ENCODE measurements at regions not wholly inside any gene's neighbourhood (a gene's known extent, or its start where the extent isn't known, plus 50 kb on each side); places are given as distances from the start of the nearest gene placed in this dataset.

DNA sequence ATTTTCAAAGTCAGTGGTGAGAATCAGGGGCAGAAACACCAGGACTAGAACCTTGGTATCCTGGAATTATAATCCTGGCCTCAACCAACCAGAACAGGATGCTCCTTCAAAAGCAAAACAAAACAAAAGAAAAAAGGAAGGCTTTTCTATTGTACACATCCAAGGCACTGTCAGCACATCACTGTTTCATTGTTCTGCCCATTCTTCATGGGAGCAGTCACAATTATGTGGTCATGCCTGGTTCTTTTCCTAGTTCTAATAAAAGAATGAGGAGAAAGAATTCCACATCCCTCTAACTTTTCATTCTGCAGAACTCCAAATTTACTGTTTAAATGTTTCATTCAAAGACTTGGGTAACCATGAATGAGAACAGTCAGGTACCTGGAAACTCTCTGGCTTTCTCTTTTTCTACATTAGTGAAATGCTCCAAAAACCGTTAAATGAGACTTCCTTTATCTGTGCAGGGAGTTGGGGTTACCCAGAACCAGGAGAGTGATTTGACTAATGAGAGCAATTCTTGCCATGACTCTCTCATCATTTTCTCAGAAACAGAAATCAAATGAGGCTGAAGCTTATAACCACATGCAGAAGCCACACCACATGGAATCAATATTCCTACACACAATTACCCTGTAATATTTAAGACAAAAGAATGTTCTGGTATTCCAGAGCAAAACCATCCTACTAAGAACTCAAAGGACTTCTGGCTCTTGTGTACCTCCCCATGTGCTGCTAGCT is 110.9 kb upstream of the CCDC150 start:
- no peak overlapping the region for H3K9ac ChIP-seq (ENCODE audit: low read length)
- no peak overlapping the region for H3K4me2 ChIP-seq (ENCODE audit: low read length)
- no peaks in the 10 kb centered on the region for H3K4me1 ChIP-seq (ENCODE audit: control insufficient read depth in 1 of 2, insufficient read depth in 2 of 2, low read length in 2 of 2)
- H3K4me3 ChIP-seq (replicated peaks in 1 of 2; ENCODE audit: low read depth in 1 of 2, low read length in 2 of 2) = no peak overlapping the region
- RAD21 ChIA-PET (ENCODE audit: low non-redundant PET in 1 of 2, low total read pairs in 2 of 2, uncharacterized antibody in 2 of 2, unreplicated experiment in 2 of 2) = no interaction called here
- POLR2A ChIA-PET = no interaction called here
- no peaks in the 10 kb centered on the region for H3K36me3 ChIP-seq (ENCODE audit: control insufficient read depth in 1 of 2, insufficient read depth in 2 of 2, low read length in 2 of 2)
- DNase-seq (ENCODE audit: low read depth, low spot score) = no peak
- TF ChIP-seq, protein P1, sequence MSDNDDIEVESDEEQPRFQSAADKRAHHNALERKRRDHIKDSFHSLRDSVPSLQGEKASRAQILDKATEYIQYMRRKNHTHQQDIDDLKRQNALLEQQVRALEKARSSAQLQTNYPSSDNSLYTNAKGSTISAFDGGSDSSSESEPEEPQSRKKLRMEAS (IDR thresholded peaks at IDR 0.05) = no peak
- TF ChIP-seq SP1 (IDR thresholded peaks at IDR 0.05; ENCODE audit: low read depth) (no peak), EZH2phosphoT487 (IDR thresholded peaks at IDR 0.05; ENCODE audit: borderline replicate concordance) (no peak), SIN3A (IDR thresholded peaks at IDR 0.05; ENCODE audit: low read depth) (no peak), FOSL1 (IDR thresholded peaks at IDR 0.05; ENCODE audit: low read depth) (no peak), EGR1 (IDR thresholded peaks at IDR 0.05; ENCODE audit: low read depth) (no peak)
- TF ChIP-seq, protein P2, sequence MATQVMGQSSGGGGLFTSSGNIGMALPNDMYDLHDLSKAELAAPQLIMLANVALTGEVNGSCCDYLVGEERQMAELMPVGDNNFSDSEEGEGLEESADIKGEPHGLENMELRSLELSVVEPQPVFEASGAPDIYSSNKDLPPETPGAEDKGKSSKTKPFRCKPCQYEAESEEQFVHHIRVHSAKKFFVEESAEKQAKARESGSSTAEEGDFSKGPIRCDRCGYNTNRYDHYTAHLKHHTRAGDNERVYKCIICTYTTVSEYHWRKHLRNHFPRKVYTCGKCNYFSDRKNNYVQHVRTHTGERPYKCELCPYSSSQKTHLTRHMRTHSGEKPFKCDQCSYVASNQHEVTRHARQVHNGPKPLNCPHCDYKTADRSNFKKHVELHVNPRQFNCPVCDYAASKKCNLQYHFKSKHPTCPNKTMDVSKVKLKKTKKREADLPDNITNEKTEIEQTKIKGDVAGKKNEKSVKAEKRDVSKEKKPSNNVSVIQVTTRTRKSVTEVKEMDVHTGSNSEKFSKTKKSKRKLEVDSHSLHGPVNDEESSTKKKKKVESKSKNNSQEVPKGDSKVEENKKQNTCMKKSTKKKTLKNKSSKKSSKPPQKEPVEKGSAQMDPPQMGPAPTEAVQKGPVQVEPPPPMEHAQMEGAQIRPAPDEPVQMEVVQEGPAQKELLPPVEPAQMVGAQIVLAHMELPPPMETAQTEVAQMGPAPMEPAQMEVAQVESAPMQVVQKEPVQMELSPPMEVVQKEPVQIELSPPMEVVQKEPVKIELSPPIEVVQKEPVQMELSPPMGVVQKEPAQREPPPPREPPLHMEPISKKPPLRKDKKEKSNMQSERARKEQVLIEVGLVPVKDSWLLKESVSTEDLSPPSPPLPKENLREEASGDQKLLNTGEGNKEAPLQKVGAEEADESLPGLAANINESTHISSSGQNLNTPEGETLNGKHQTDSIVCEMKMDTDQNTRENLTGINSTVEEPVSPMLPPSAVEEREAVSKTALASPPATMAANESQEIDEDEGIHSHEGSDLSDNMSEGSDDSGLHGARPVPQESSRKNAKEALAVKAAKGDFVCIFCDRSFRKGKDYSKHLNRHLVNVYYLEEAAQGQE (IDR thresholded peaks at IDR 0.05; ENCODE audit: low read depth) = no peak
- no peak for ATAC-seq
- no peaks in the 10 kb centered on the region for H3K9me2 ChIP-seq (ENCODE audit: insufficient read depth)
- intact Hi-C loops (cut with micrococcal nuclease) = no loop called here
- H3K9me3 ChIP-seq (ENCODE audit: control insufficient read depth in 1 of 2, insufficient read depth in 1 of 2, low read depth in 1 of 2, low read length in 2 of 2) = no peaks in the 10 kb centered on the region
- no peaks in the 10 kb centered on the region for H3K79me2 ChIP-seq (ENCODE audit: insufficient read depth, low read length)
- no peak overlapping the region for H2AFZ ChIP-seq (ENCODE audit: low read depth, low read length, poor library complexity, severe bottlenecking)
- H3K27ac ChIP-seq (ENCODE audit: low read depth, low read length) = no peak overlapping the region
- CTCF ChIA-PET = no interaction called here
- H3K27me3 ChIP-seq (ENCODE audit: insufficient read depth, low read length) = no peaks in the 10 kb centered on the region
- no peaks in the 10 kb centered on the region for H4K20me1 ChIP-seq (ENCODE audit: insufficient read depth)
- BruUV-seq (replicated peaks) = no TSS peak

Measured in HCT116 (cell line).